ENCODE measurements at regions not wholly inside any gene's neighbourhood (a gene's known extent, or its start where the extent isn't known, plus 50 kb on each side); places are given as distances from the start of the nearest gene placed in this dataset.

- Mint-ChIP-seq H3K4me3 (no peak overlapping the region), H3K27me3 (ENCODE audit: low read depth) (no peaks in the 10 kb centered on the region), H3K36me3 (no peaks in the 10 kb centered on the region), H3K27ac (0 out of 2 replicates have a peak overlapping the region, but pooled peaks have one; percentile 5), H3K4me1 (peaks cover 22% of the 10 kb centered on the region), H3K9me3 (no peaks in the 10 kb centered on the region)
- POLR2A ChIA-PET = no interaction called here
- DNase-seq (ENCODE audit: low spot score) (no peak), ATAC-seq (peak; percentile 38)
- CTCF ChIA-PET = no interaction called here
- TF ChIP-seq ATF1 (CRISPR knock-in tag; IDR thresholded peaks at IDR 0.05) = no peak
- TF ChIP-seq GABPB1 (CRISPR knock-in tag; IDR thresholded peaks at IDR 0.05) = 0 out of 2 replicates have a peak, but pooled peaks have one; percentile 12
These were observed 163.7 kb upstream of the ELL2 start for GRCh38 chr5:96125231-96125891.

GRCh38 chr5:96124589-96124988, 162.9 kb upstream of the ELL2 start:
- DNase-seq (ENCODE audit: low spot score) = no peak
- H3K9me3 Mint-ChIP-seq = no peaks in the 10 kb centered on the region
- no peaks in the 10 kb centered on the region for H3K36me3 Mint-ChIP-seq
- ChIA-PET POLR2A (no interaction called here), CTCF (no interaction called here)
- no peak overlapping the region for H3K27ac Mint-ChIP-seq
- no peaks in the 10 kb centered on the region for H3K27me3 Mint-ChIP-seq (ENCODE audit: low read depth)
- H3K4me3 Mint-ChIP-seq = no peak overlapping the region
- TF ChIP-seq PRRX2 (CRISPR knock-in tag; IDR thresholded peaks at IDR 0.05) (no peak), AR (CRISPR knock-in tag; IDR thresholded peaks at IDR 0.05) (no peak), PREB (CRISPR knock-in tag; IDR thresholded peaks at IDR 0.05; ENCODE audit: borderline replicate concordance) (no peak), MYBL2 (CRISPR knock-in tag; IDR thresholded peaks at IDR 0.05) (no peak), ELF4 (CRISPR knock-in tag; IDR thresholded peaks at IDR 0.05; ENCODE audit: low read depth) (no peak), CREM (CRISPR knock-in tag; IDR thresholded peaks at IDR 0.05) (no peak), GTF2I (CRISPR knock-in tag; conservative IDR thresholded peaks at IDR 0.05) (no peak), STAT6 (CRISPR knock-in tag; conservative IDR thresholded peaks at IDR 0.05; ENCODE audit: low read depth) (no peak), TP53 (CRISPR knock-in tag; IDR thresholded peaks at IDR 0.05) (no peak), RORB (CRISPR knock-in tag; IDR thresholded peaks at IDR 0.05) (no peak), SOX15 (CRISPR knock-in tag; IDR thresholded peaks at IDR 0.05) (no peak), IRF2 (CRISPR knock-in tag; IDR thresholded peaks at IDR 0.05; ENCODE audit: borderline replicate concordance, low read depth) (no peak), TEAD1 (CRISPR knock-in tag; IDR thresholded peaks at IDR 0.05) (no peak), ZNF532 (CRISPR knock-in tag; IDR thresholded peaks at IDR 0.05; ENCODE audit: borderline replicate concordance) (no peak)
- no peak for ATAC-seq
- peaks cover 22% of the 10 kb centered on the region for H3K4me1 Mint-ChIP-seq
